Activated gamma-delta T cell treated with Interleukin-2 at 50 U/mL for 16 hours (primary cell): ENCODE measurements at regions not wholly inside any gene's neighbourhood (a gene's known extent, or its start where the extent isn't known, plus 50 kb on each side); places are given as distances from the start of the nearest gene placed in this dataset.

Experiments
- DNase-seq: peaks from one replicate; pipeline ENCODE4 v3.0.0-alpha.2; 2020

GRCh38 chr7:21041252-21041651 is 254.6 kb upstream of the SP8 start:
- DNase-seq = no peak

GRCh38 chr7:21041666-21042065 is 255.0 kb upstream of the SP8 start:
- no peak for DNase-seq

- no peak for DNase-seq
Measured at GRCh38 chr7:21044384-21044783, 257.7 kb upstream of the SP8 start.

GRCh38 chr7:21044913-21045568 is 258.4 kb upstream of the SP8 start:
- DNase-seq = no peak

GRCh38 chr7:21051865-21052264 is 265.2 kb upstream of the SP8 start:
- no peak for DNase-seq

- DNase-seq = no peak
Measured at GRCh38 chr7:21054427-21055112, 267.9 kb upstream of the SP8 start.

- no peak for DNase-seq
Measured at GRCh38 chr7:21059069-21059468, 272.4 kb upstream of the SP8 start.

- no peak for DNase-seq
Measured at GRCh38 chr7:21063106-21063505, 276.4 kb upstream of the SP8 start.

GRCh38 chr7:21064698-21065648 is 278.3 kb upstream of the SP8 start:
- DNase-seq = no peak

- no peak for DNase-seq
Measured at GRCh38 chr7:21066221-21066620, 279.5 kb upstream of the SP8 start.

GRCh38 chr7:21067216-21067615 is 280.5 kb upstream of the SP8 start:
- no peak for DNase-seq

GRCh38 chr7:21070571-21071090 is 283.9 kb upstream of the SP8 start:
- DNase-seq = no peak

- no peak for DNase-seq
Measured at GRCh38 chr7:21071561-21072501, 285.1 kb upstream of the SP8 start.

GRCh38 chr7:21076054-21076453 is 289.4 kb upstream of the SP8 start:
- DNase-seq = no peak

GRCh38 chr7:21076574-21076973 is 289.9 kb upstream of the SP8 start:
- no peak for DNase-seq

GRCh38 chr7:21077602-21078001 is 290.9 kb upstream of the SP8 start:
- no peak for DNase-seq

- no peak for DNase-seq
Measured at GRCh38 chr7:21084286-21084685, 297.6 kb upstream of the SP8 start.

GRCh38 chr7:21086688-21087087 is 300.0 kb upstream of the SP8 start:
- DNase-seq = no peak

GRCh38 chr7:21089653-21090052 is 303.0 kb upstream of the SP8 start:
- DNase-seq = no peak

GRCh38 chr7:21092766-21093702 is 306.3 kb upstream of the SP8 start:
- DNase-seq = no peak

GRCh38 chr7:21094589-21094988 is 307.9 kb upstream of the SP8 start:
- no peak for DNase-seq
